ENCODE measurements at regions not wholly inside any gene's neighbourhood (a gene's known extent, or its start where the extent isn't known, plus 50 kb on each side); places are given as distances from the start of the nearest gene placed in this dataset.

- DNase-seq, result no peak
These were observed 67.0 kb upstream of the CXCL13 start for GRCh38 chr4:77538574-77539157.

Measured in activated T-cell treated with anti-CD3 and anti-CD28 coated beads for 4 hours (primary cell).